ENCODE measurements at regions not wholly inside any gene's neighbourhood (a gene's known extent, or its start where the extent isn't known, plus 50 kb on each side); places are given as distances from the start of the nearest gene placed in this dataset.

DNA sequence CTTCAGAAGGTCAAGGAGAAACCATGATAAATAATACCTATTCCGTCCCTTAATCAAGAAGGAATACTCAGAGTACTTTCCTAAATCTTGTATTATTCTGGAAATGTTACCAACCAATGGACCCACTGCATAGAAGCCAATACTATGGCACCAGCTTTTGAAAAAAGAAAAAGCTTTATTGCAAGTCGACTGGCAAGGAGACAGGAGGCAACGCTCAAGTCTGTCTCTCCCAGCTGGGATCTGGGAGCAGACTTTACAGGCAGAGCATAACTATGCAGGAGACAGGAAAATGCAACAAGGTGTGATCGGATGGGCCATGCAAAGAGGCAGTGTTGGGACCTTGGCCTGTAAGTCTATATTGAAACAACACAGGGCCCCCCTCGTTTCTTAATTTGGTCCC is 132.4 kb downstream of the CHD9NB start:
- no peak for TF ChIP-seq EP300 (IDR thresholded peaks at IDR 0.05; ENCODE audit: borderline replicate concordance)
- no peak for TF ChIP-seq TAF1 (IDR thresholded peaks at IDR 0.05; ENCODE audit: low read depth)
- no peak for TF ChIP-seq TCF12 (IDR thresholded peaks at IDR 0.05; ENCODE audit: low read depth)
- no peak for TF ChIP-seq TEAD4 (IDR thresholded peaks at IDR 0.05)
- TF ChIP-seq, protein P1, sequence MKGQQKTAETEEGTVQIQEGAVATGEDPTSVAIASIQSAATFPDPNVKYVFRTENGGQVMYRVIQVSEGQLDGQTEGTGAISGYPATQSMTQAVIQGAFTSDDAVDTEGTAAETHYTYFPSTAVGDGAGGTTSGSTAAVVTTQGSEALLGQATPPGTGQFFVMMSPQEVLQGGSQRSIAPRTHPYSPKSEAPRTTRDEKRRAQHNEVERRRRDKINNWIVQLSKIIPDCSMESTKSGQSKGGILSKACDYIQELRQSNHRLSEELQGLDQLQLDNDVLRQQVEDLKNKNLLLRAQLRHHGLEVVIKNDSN (IDR thresholded peaks at IDR 0.05), result no peak
- no peak for TF ChIP-seq ZBTB7A (IDR thresholded peaks at IDR 0.05; ENCODE audit: low read depth)
- no peak for TF ChIP-seq MAX (IDR thresholded peaks at IDR 0.05)
- no peak for TF ChIP-seq REST (IDR thresholded peaks at IDR 0.05; ENCODE audit: low read depth)

GRCh38 chr16:52914428-52914827 is 138.3 kb downstream of the CHD9NB start:
- TF ChIP-seq RAD21 (IDR thresholded peaks at IDR 0.05; ENCODE audit: low read depth), result no peak
- no peak for TF ChIP-seq TCF12 (IDR thresholded peaks at IDR 0.05; ENCODE audit: low read depth)
- no peak for TF ChIP-seq ZBTB7A (IDR thresholded peaks at IDR 0.05; ENCODE audit: low read depth)
- TF ChIP-seq TAF1 (IDR thresholded peaks at IDR 0.05; ENCODE audit: low read depth), result no peak
- no peak for TF ChIP-seq REST (IDR thresholded peaks at IDR 0.05; ENCODE audit: low read depth)
- no peak for TF ChIP-seq EP300 (IDR thresholded peaks at IDR 0.05; ENCODE audit: borderline replicate concordance)
- TF ChIP-seq MAX (IDR thresholded peaks at IDR 0.05), result no peak
- TF ChIP-seq TEAD4 (IDR thresholded peaks at IDR 0.05), result no peak
- TF ChIP-seq FOXM1 (IDR thresholded peaks at IDR 0.05; ENCODE audit: borderline replicate concordance, low read depth), result no peak
- TF ChIP-seq YY1 (IDR thresholded peaks at IDR 0.05; ENCODE audit: low read depth), result no peak
- TF ChIP-seq, protein P1 (IDR thresholded peaks at IDR 0.05), result no peak
- no peak for TF ChIP-seq CREB1 (IDR thresholded peaks at IDR 0.05; ENCODE audit: low read depth)
- no peak for TF ChIP-seq NFIC (IDR thresholded peaks at IDR 0.05)
- TF ChIP-seq EGR1 (IDR thresholded peaks at IDR 0.05), result no peak
- no peak for TF ChIP-seq CEBPB (IDR thresholded peaks at IDR 0.05)

GRCh38 chr16:52912565-52913173 is 140.0 kb downstream of the CHD9NB start:
- no peak for TF ChIP-seq TAF1 (IDR thresholded peaks at IDR 0.05; ENCODE audit: low read depth)
- no peak for TF ChIP-seq TCF12 (IDR thresholded peaks at IDR 0.05; ENCODE audit: low read depth)
- peak; percentile 81 for TF ChIP-seq RAD21 (IDR thresholded peaks at IDR 0.05; ENCODE audit: low read depth)

DNA sequence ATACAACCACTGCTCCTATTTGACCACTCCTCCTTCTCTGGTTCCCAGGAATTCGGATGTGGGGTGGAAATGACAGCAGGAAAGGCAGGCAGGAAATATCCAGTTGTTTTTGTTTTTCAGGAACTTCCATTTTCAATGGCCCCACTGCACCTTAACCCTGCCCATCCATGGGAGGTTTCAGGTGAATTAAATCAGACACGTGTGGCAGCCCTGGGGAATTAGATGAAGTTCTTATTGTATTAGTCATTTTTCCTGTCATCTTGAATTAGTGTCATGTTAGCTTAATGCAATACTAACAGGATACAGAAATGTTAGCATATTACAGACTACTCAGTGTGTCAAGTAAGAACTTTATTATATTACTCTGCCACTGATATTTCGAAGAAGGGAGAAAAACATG is 146.4 kb downstream of the CHD9NB start:
- no peak for TF ChIP-seq RAD21 (IDR thresholded peaks at IDR 0.05; ENCODE audit: low read depth)
- TF ChIP-seq YY1 (IDR thresholded peaks at IDR 0.05; ENCODE audit: low read depth), result no peak
- TF ChIP-seq TAF1 (IDR thresholded peaks at IDR 0.05; ENCODE audit: low read depth), result no peak
- no peak for TF ChIP-seq CEBPB (IDR thresholded peaks at IDR 0.05)
- no peak for TF ChIP-seq EGR1 (IDR thresholded peaks at IDR 0.05)
- TF ChIP-seq, protein P1 (IDR thresholded peaks at IDR 0.05), result no peak
- no peak for TF ChIP-seq TEAD4 (IDR thresholded peaks at IDR 0.05)
- TF ChIP-seq ZBTB7A (IDR thresholded peaks at IDR 0.05; ENCODE audit: low read depth), result no peak
- no peak for TF ChIP-seq NFIC (IDR thresholded peaks at IDR 0.05)
- TF ChIP-seq EP300 (IDR thresholded peaks at IDR 0.05; ENCODE audit: borderline replicate concordance), result no peak
- TF ChIP-seq TCF12 (IDR thresholded peaks at IDR 0.05; ENCODE audit: low read depth), result no peak
- TF ChIP-seq REST (IDR thresholded peaks at IDR 0.05; ENCODE audit: low read depth), result no peak
- no peak for TF ChIP-seq CREB1 (IDR thresholded peaks at IDR 0.05; ENCODE audit: low read depth)
- no peak for TF ChIP-seq MAX (IDR thresholded peaks at IDR 0.05)
- no peak for TF ChIP-seq FOXM1 (IDR thresholded peaks at IDR 0.05; ENCODE audit: borderline replicate concordance, low read depth)

Measured in Ishikawa (cell line).